Spleen (tissue), 11 donors: ENCODE measurements at regions not wholly inside any gene's neighbourhood (a gene's known extent, or its start where the extent isn't known, plus 50 kb on each side); places are given as distances from the start of the nearest gene placed in this dataset.

Experiments used
- DNase-seq: peaks from one replicate; pipeline ENCODE4 v3.0.0-alpha.2; 2020
- H3K27ac ChIP-seq, 8 donors: fragments of 200-600 bp; sonication (generic) in 7 of 8; 1 replicate in 4 of 8; 2 replicates in 4 of 8; pipeline versions ENCODE4 v1.5.0 to v1.8.0; 2016 to 2021; ENCODE audit warnings: inconsistent platforms in 4 of 8, mild to moderate bottlenecking in 4 of 8, moderate library complexity in 1 of 8
- H3K27me3 ChIP-seq, 7 donors: fragments of 200-600 bp; sonication (generic) in 6 of 7; replicated peaks in 1 of 7; 1 replicate in 4 of 7; 2 replicates in 3 of 7; pipeline versions ENCODE4 v1.5.0 to v1.8.0; 2016 to 2021; ENCODE audit warnings: inconsistent platforms in 3 of 7, mild to moderate bottlenecking in 1 of 7
- H3K36me3 ChIP-seq, 6 donors: fragments of 200-600 bp; sonication (generic) in 5 of 6; 1 replicate in 4 of 6; 2 replicates in 2 of 6; pipeline versions ENCODE4 v1.5.0 to v1.8.0; 2016 to 2021; ENCODE audit warnings: inconsistent platforms in 2 of 6
- H3K4me1 ChIP-seq, 6 donors: fragments of 200-600 bp; sonication (generic) in 5 of 6; 1 replicate in 3 of 6; 2 replicates in 3 of 6; pipeline versions ENCODE4 v1.5.0 to v1.8.0; 2016 to 2021; ENCODE audit warnings: inconsistent platforms in 3 of 6
- H3K4me3 ChIP-seq, 8 donors: fragments of 200-600 bp; sonication (generic) in 7 of 8; 1 replicate in 4 of 8; 2 replicates in 4 of 8; pipeline versions ENCODE4 v1.5.0 to v1.8.0; 2016 to 2021; ENCODE audit warnings: inconsistent platforms in 4 of 8, mild to moderate bottlenecking in 4 of 8, moderate library complexity in 2 of 8
- H3K9me3 ChIP-seq, 8 donors: fragments of 200-600 bp; sonication (generic) in 7 of 8; 1 replicate in 4 of 8; 2 replicates in 4 of 8; pipeline versions ENCODE4 v1.5.0 to v1.8.0; 2016 to 2021; ENCODE audit warnings: inconsistent platforms in 4 of 8
- POLR2A ChIP-seq, 3 donors: fragments of 450-650 bp; IDR thresholded peaks; one replicate each; pipeline ENCODE4 v1.5.1; 2017; ENCODE audit warnings: antibody characterized with exemption in 3 of 3, mild to moderate bottlenecking in 1 of 3
- POLR2AphosphoS5 ChIP-seq, 3 donors: sonication (generic); formaldehyde crosslinking; IDR thresholded peaks; one replicate each; pipeline ENCODE4 v1.5.1; 2017; ENCODE audit warnings: antibody characterized with exemption in 3 of 3
- WGBS, 5 donors: extraction: QIAGEN DNeasy Blood & Tissue Kit in 3 of 5; methylation state at CpG; one replicate each; pipeline versions ENCODE4 v1.1.5 to v1.1.7; 2013 to 2018; 5-methylcytosine and 5-hydroxymethylcytosine counted together
- intact Hi-C: fragments of 100-400 bp; cut with DNase I; formaldehyde crosslinking; loops from one replicate; pipeline ENCODE4 v1.15.0; 2023; ENCODE audit warnings: low total_unique reads
- TF ChIP-seq, protein P1 (sequence below), 11 experiments: fragments of 200-600 bp in 7 of 11; fragments of 450-650 bp in 4 of 11; sonication (generic) in 4 of 11; IDR thresholded peaks in 8 of 11; conservative IDR thresholded peaks in 3 of 11; 1 replicate in 7 of 11; 2 replicates in 4 of 11; pipeline versions ENCODE4 v1.4.0 to v1.8.0; 2016 to 2021; ENCODE audit warnings: antibody characterized with exemption in 11 of 11, inconsistent platforms in 4 of 11, mild to moderate bottlenecking in 1 of 11
- donor health status: healthy with polysubstance abuse.
- donor health status: DM: no; HTN: no; CAD: no; lungs with moderate emphysema.
- donor health status: DM: no; HTN: no; CAD: no.
- donor health status: Bipolar disorder and iron deficiency.
- donor health status: healthy.
- donor health status: DM: no; HTN: no; CAD: no.
- donor health status: DM: yes; HTN: yes; CAD: no.

DNA sequence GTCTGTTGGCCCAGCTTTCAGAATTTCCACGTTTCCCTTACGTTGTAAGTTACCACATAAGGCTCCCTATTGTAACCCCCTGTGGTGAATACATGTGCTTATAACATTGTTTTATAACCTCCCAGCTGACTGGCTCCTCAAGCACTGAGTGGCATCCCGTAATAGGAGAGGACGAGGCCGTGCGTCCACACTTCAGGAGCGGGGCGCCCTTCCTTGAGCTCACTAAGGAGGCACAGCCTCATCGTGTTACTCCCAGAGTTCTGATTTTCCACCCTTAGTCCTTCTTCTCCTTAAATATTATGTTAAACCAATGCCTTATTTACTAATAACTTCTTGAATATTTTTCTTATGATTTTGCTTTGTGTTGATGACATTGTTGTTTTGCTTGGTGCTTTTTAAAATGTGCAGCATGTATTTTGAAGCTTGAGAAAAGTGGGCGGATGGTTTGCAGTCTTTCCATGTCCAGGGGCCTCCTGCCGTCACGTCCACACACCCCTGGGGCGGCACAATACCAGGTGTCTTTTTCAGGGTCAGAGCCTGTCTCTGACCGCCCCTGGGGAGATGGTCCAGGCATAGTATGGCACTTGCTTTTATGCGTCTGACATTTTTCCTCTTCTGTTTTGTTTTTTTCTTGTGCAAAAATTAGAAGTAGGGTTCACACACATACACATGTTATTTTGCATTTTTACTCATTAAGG, 181.8 kb downstream of the DLL1 start:
- Histone ChIP-seq H3K36me3 (no peaks in the 10 kb centered on the region), H3K4me1 (no peaks in the 10 kb centered on the region), H3K4me3 (no peak overlapping the region), H3K27me3 (peaks cover 0 to 28% (median 0%) of the 10 kb centered on the region in 7 donors), H3K27ac (no peak overlapping the region), H3K9me3 (no peaks in the 10 kb centered on the region)
- WGBS, 5 donors: 84 to 90% (median 88%) methylated on average over 15 of the region's 15 CpGs
- intact Hi-C loops: no loop called here
- peak; percentile 51 for DNase-seq
- TF ChIP-seq POLR2A (IDR thresholded peaks at IDR 0.05) (no peak), POLR2AphosphoS5 (IDR thresholded peaks at IDR 0.05) (no peak)
- TF ChIP-seq, protein P1, sequence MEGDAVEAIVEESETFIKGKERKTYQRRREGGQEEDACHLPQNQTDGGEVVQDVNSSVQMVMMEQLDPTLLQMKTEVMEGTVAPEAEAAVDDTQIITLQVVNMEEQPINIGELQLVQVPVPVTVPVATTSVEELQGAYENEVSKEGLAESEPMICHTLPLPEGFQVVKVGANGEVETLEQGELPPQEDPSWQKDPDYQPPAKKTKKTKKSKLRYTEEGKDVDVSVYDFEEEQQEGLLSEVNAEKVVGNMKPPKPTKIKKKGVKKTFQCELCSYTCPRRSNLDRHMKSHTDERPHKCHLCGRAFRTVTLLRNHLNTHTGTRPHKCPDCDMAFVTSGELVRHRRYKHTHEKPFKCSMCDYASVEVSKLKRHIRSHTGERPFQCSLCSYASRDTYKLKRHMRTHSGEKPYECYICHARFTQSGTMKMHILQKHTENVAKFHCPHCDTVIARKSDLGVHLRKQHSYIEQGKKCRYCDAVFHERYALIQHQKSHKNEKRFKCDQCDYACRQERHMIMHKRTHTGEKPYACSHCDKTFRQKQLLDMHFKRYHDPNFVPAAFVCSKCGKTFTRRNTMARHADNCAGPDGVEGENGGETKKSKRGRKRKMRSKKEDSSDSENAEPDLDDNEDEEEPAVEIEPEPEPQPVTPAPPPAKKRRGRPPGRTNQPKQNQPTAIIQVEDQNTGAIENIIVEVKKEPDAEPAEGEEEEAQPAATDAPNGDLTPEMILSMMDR (IDR thresholded peaks at IDR 0.05 in 8 of 11, conservative IDR thresholded peaks at IDR 0.05 in 3 of 11): no peak

DNA sequence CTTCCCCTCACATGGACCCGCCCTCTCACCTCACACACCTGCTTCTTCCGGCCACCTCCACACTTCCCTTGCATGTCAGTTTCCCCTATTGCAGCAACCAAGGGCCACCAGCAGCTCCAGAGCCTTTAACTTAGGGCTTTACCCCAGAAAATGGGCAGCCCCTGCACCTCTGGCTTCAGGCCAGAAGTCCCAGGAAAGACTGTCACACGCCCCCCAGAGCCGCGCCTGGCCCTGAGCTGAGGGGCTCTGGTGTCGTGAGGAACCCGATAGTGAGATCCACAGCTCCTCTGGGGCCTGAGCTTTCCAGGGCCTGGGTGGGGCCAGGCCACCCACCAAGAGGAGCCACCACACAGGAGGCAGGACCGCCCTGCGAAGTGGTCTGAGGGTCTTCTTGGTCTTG, 182.4 kb downstream of the DLL1 start:
- intact Hi-C loops: no loop called here
- TF ChIP-seq, protein P1 (IDR thresholded peaks at IDR 0.05 in 8 of 11, conservative IDR thresholded peaks at IDR 0.05 in 3 of 11): no peak
- TF ChIP-seq POLR2AphosphoS5 (IDR thresholded peaks at IDR 0.05) (no peak), POLR2A (IDR thresholded peaks at IDR 0.05) (no peak)

DNA sequence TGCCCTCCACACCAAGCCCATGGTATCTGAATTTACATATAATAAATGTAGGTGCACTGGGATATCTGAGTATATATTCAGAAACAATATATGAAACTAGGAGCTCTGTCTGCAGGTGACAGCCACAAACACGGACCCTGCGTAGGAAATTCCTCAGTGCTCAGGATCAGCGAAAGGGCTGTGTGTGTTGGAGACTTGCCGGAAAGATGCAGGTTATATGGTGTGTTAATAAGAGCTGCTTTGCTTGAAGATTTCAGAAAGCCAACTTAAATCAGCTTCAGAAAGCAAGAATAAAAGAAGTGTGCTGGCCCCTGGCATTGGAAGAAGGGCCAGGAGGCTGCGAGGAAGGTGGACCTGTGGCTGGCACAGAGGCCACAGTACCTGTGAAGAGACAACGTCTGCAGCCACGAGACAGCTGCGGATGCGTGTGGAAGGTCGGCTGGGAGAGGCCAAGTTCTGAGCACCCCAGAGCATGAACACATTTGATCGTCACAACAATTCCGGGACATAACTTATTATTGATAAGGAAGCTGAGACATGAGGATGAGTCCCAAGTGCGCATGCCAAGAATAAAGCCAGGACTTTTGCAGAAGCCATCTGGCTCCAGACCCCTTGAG, 183.2 kb downstream of the DLL1 start:
- intact Hi-C loops: no loop called here
- Histone ChIP-seq H3K27me3 (peaks cover 0 to 28% (median 0%) of the 10 kb centered on the region in 7 donors), H3K4me1 (no peaks in the 10 kb centered on the region), H3K27ac (no peak overlapping the region), H3K36me3 (no peaks in the 10 kb centered on the region), H3K4me3 (no peak overlapping the region), H3K9me3 (no peaks in the 10 kb centered on the region)
- no peak for TF ChIP-seq POLR2A (IDR thresholded peaks at IDR 0.05)
- no peak for TF ChIP-seq POLR2AphosphoS5 (IDR thresholded peaks at IDR 0.05)
- TF ChIP-seq, protein P1 (IDR thresholded peaks at IDR 0.05 in 8 of 11, conservative IDR thresholded peaks at IDR 0.05 in 3 of 11): no peak
- DNase-seq: peak; percentile 34
- WGBS, 5 donors: 90 to 96% (median 93%) methylated on average over 13 of the region's 13 CpGs

More for the DNA sequence above, 182.4 kb downstream of the DLL1 start:
- Histone ChIP-seq H3K4me3 (no peak overlapping the region), H3K9me3 (no peaks in the 10 kb centered on the region), H3K36me3 (no peaks in the 10 kb centered on the region), H3K4me1 (no peaks in the 10 kb centered on the region), H3K27me3 (peaks cover 0 to 28% (median 0%) of the 10 kb centered on the region in 7 donors), H3K27ac (no peak overlapping the region)
- peak; percentile 61 for DNase-seq
- WGBS, 5 donors: 81 to 93% (median 91%) methylated on average over 8 to 9 of the region's 9 CpGs

DNA sequence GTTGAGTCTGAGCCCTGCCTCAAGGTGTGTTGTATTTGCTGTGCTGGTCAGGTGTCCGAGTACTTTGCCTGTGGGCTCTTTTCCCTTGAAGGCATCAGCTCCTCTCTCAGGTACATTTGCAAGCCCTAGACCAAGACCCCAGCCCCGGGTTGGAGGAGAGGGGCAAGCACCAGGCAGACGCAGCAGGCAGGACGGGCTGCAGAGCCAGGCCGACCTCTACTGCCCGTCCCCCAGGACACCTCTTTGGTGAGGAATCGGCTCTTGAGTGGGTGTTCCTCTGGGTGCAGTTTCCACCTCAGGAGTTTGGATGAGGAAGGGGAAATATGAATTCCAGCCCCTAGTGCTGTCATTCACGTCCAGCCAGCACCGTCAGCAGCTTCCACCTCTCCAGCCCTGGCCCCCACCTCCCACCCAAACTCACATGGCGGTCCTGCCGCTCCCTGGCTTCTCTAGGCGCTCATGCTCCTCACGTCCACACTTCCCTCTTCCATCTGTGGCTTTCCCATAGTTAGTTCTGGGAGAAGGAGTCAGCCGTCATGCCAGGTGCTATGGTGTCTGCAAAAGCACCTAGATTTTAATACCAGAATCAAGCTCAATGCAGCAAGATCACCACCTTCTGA, 183.9 kb downstream of the DLL1 start:
- DNase-seq: peak; percentile 58
- H3K4me1 ChIP-seq: no peaks in the 10 kb centered on the region
- TF ChIP-seq POLR2AphosphoS5 (IDR thresholded peaks at IDR 0.05) (no peak), POLR2A (IDR thresholded peaks at IDR 0.05) (no peak)
- TF ChIP-seq, protein P1 (IDR thresholded peaks at IDR 0.05 in 8 of 11, conservative IDR thresholded peaks at IDR 0.05 in 3 of 11): no peak
- H3K9me3 ChIP-seq: no peaks in the 10 kb centered on the region
- intact Hi-C loops: no loop called here
- no peaks in the 10 kb centered on the region for H3K36me3 ChIP-seq
- 79 to 88% (median 85%) methylated on average over 14 of the region's 14 CpGs for WGBS, 5 donors
- H3K4me3 ChIP-seq: no peak overlapping the region
- no peak overlapping the region for H3K27ac ChIP-seq
- peaks cover 0 to 28% (median 0%) of the 10 kb centered on the region in 7 donors for H3K27me3 ChIP-seq
